Activated CD4-positive, alpha-beta T cell treated with anti-CD3 and anti-CD28 coated beads, Interleukin-2, amount 50 U/mL, for 4 hours (primary cell): ENCODE measurements at regions not wholly inside any gene's neighbourhood (a gene's known extent, or its start where the extent isn't known, plus 50 kb on each side); places are given as distances from the start of the nearest gene placed in this dataset.

ENCODE experiments used
- DNase-seq, 2 experiments: peaks; one replicate each; pipeline ENCODE4 v3.0.0-alpha.2; 2020

GRCh38 chr10:124301736-124302135 is 117.0 kb downstream of the OAT start:
- DNase-seq: no peak

GRCh38 chr10:124300735-124301134 is 118.0 kb downstream of the OAT start:
- DNase-seq: no peak

GRCh38 chr10:124300224-124300623 is 118.5 kb downstream of the OAT start:
- DNase-seq: no peak

- no peak for DNase-seq
Measured at GRCh38 chr10:124299696-124300095, 119.0 kb downstream of the OAT start.

- no peak for DNase-seq
Measured at GRCh38 chr10:124298891-124299290, 119.8 kb downstream of the OAT start.

- DNase-seq: no peak
Measured at GRCh38 chr10:124296813-124297788, 121.6 kb downstream of the OAT start.

GRCh38 chr10:124296121-124296812 is 122.5 kb downstream of the OAT start:
- DNase-seq: no peak

- no peak for DNase-seq
Measured at GRCh38 chr10:124294811-124295770, 123.6 kb downstream of the OAT start.

- DNase-seq: no peak
Measured at GRCh38 chr10:124293616-124294449, 124.9 kb downstream of the OAT start.

GRCh38 chr10:124292911-124293615 is 125.7 kb downstream of the OAT start:
- DNase-seq: no peak

GRCh38 chr10:124291001-124291701 is 127.6 kb downstream of the OAT start:
- no peak for DNase-seq

- no peak for DNase-seq
Measured at GRCh38 chr10:124289851-124290795, 128.6 kb downstream of the OAT start.

GRCh38 chr10:124288928-124289850 is 129.5 kb downstream of the OAT start:
- DNase-seq: no peak

GRCh38 chr10:124288486-124288885 is 130.2 kb downstream of the OAT start:
- DNase-seq: no peak

GRCh38 chr10:124287791-124288190 is 130.9 kb downstream of the OAT start:
- no peak for DNase-seq

- no peak for DNase-seq
Measured at GRCh38 chr10:124287071-124287685, 131.5 kb downstream of the OAT start.

GRCh38 chr10:124286621-124287020 is 132.1 kb downstream of the OAT start:
- DNase-seq: no peak
